GM23248 (cell line): ENCODE measurements at regions not wholly inside any gene's neighbourhood (a gene's known extent, or its start where the extent isn't known, plus 50 kb on each side); places are given as distances from the start of the nearest gene placed in this dataset.

Source experiments
- EZH2 ChIP-seq: fragments of 200-600 bp; sonication (generic); IDR thresholded peaks from 2 replicates; pipeline ENCODE4 v1.6.1; 2018; ENCODE audit warnings: antibody characterized with exemption, mild to moderate bottlenecking; ENCODE audit not compliant: insufficient read depth, poor library complexity, severe bottlenecking
- EZH2phosphoT487 ChIP-seq: fragments of 200-600 bp; sonication (generic); IDR thresholded peaks from 2 replicates; pipeline ENCODE4 v1.6.1; 2018; ENCODE audit warnings: antibody characterized with exemption, moderate library complexity, mild to moderate bottlenecking, low read depth; ENCODE audit not compliant: insufficient read depth

DNA sequence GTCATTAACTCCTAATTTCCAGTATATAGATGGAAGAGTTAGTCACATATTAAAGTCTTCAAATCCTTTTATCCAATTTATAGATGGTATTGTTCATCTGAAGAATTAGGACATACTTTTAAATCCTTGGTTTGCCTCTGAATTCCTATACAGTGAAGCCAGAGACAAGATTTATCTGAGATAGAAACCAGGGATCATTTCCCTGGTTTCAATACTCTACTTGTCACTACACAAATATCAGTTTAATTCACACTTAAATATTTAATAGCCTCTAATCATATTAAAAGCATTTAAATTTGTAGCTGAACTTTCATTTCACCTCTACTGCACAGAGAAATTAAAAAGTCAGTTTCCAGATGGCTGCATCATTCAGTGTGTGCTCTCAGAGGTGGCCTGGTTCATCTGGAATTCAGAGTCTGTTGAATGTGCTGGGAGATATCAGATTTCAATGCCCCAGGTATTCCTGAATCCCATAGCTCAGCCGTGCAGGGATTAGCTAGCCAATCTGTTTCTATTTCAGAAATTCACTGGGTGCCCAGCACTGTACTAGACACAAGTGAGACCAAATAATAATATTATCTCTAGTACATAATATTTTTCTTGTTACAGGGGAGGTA lies 344.3 kb downstream of the AASDHPPT start:
- TF ChIP-seq EZH2: no peak
- no peak for TF ChIP-seq EZH2phosphoT487
